SIG-M5 treated with dmso at 0.1 percent for 504 hours (cell line): ENCODE measurements at regions not wholly inside any gene's neighbourhood (a gene's known extent, or its start where the extent isn't known, plus 50 kb on each side); places are given as distances from the start of the nearest gene placed in this dataset.

ENCODE experiments used
- DNase-seq: peaks from one replicate; lab custom pipeline; 2025; ENCODE audit not compliant: unreplicated experiment; lab: John Stamatoyannopoulos, UW

DNA sequence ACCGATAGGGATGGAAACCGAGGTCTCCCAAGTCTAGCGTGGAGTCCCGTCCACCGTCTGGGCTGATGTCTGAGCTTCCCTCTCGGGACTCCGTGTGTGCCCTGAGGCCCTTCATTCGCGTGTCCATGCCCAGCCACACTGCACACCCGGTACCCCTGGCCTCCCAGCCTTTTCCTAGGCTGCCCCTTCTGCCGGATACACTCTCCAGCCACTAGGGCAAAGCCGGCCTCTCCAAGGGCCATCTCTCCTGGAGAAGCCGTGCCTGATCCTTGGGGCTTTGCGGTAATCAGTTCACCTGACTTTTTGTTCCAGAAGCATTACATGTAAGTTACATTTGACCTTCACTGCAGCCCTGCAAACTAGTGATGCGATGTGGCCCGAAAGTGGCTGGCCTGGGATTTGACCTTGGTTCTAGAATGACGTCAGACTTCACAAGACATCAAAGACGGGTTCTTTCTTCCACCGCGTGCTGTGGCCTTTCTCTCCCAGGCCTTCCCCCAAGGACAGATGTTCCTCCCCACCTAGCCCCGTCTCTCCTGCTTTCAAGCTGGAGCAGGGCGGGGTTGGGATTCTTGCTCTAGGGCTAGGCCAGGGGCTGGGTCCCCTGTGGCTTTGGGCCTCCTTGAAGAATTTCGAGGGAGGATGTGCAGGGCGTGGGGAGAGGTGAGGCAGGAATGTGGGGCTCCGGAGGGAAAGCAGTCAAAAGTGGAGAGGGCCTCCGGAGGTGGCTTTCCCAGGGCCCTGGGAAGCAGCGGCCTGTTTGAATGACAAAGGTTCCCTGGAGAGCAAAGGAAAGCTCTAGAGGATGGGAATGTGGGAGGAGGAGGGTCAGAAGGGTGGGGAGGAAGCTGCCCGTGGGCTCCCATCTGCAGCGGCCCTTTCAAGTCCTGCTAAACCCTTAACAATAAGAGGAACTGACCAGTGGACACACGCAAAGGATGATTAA lies 49.7 kb upstream of the SLC2A1 start:
- DNase-seq: no peak
